ENCODE measurements at regions not wholly inside any gene's neighbourhood (a gene's known extent, or its start where the extent isn't known, plus 50 kb on each side); places are given as distances from the start of the nearest gene placed in this dataset.

GRCh38 chr14:101626331-101626730, 65.0 kb downstream of the DIO3 start:
- TF ChIP-seq EZH2phosphoT487 (conservative IDR thresholded peaks at IDR 0.05; ENCODE audit: low read length) = no peak
- no peak for TF ChIP-seq CTCF (IDR thresholded peaks at IDR 0.05; ENCODE audit: insufficient read depth, low read length, poor library complexity, severe bottlenecking)
- H3K27me3 ChIP-seq (ENCODE audit: low read length) = no peaks in the 10 kb centered on the region
- no peaks in the 10 kb centered on the region for H3F3A ChIP-seq (ENCODE audit: insufficient read depth)
- no peaks in the 10 kb centered on the region for H3K79me2 ChIP-seq (ENCODE audit: insufficient read depth, low read length)
- H4K20me1 ChIP-seq (ENCODE audit: low read depth, low read length) = no peaks in the 10 kb centered on the region
- H3K27ac ChIP-seq (ENCODE audit: low read depth, low read length) = no peak overlapping the region
- no peaks in the 10 kb centered on the region for H3K9me2 ChIP-seq (replicated peaks; ENCODE audit: insufficient read depth, low read length)
- no peak overlapping the region for H3K9ac ChIP-seq (ENCODE audit: low read length)
- H2AFZ ChIP-seq (ENCODE audit: low read depth, low read length, severe bottlenecking) = no peak overlapping the region
- no peaks in the 10 kb centered on the region for H3K9me3 ChIP-seq (ENCODE audit: insufficient read depth, low read length)
- H3K4me2 ChIP-seq (ENCODE audit: low read depth, low read length, poor library complexity, severe bottlenecking) = no peak overlapping the region
- no peak overlapping the region for H3K4me3 ChIP-seq (ENCODE audit: insufficient read depth, low read length, poor library complexity, severe bottlenecking)
- H3K36me3 ChIP-seq (ENCODE audit: low read length) = no peaks in the 10 kb centered on the region

- no peak overlapping the region for H3K4me2 ChIP-seq (ENCODE audit: low read depth, low read length, poor library complexity, severe bottlenecking)
- no peaks in the 10 kb centered on the region for H3F3A ChIP-seq (ENCODE audit: insufficient read depth)
- no peaks in the 10 kb centered on the region for H3K9me2 ChIP-seq (replicated peaks; ENCODE audit: insufficient read depth, low read length)
- no peaks in the 10 kb centered on the region for H3K27me3 ChIP-seq (ENCODE audit: low read length)
- TF ChIP-seq EZH2phosphoT487 (conservative IDR thresholded peaks at IDR 0.05; ENCODE audit: low read length) = no peak
- TF ChIP-seq CTCF (IDR thresholded peaks at IDR 0.05; ENCODE audit: insufficient read depth, low read length, poor library complexity, severe bottlenecking) = no peak
- H3K79me2 ChIP-seq (ENCODE audit: insufficient read depth, low read length) = no peaks in the 10 kb centered on the region
- H3K4me3 ChIP-seq (ENCODE audit: insufficient read depth, low read length, poor library complexity, severe bottlenecking) = no peak overlapping the region
- no peak overlapping the region for H2AFZ ChIP-seq (ENCODE audit: low read depth, low read length, severe bottlenecking)
- no peaks in the 10 kb centered on the region for H3K9me3 ChIP-seq (ENCODE audit: insufficient read depth, low read length)
- H4K20me1 ChIP-seq (ENCODE audit: low read depth, low read length) = no peaks in the 10 kb centered on the region
- no peaks in the 10 kb centered on the region for H3K36me3 ChIP-seq (ENCODE audit: low read length)
- H3K9ac ChIP-seq (ENCODE audit: low read length) = no peak overlapping the region
- no peak overlapping the region for H3K27ac ChIP-seq (ENCODE audit: low read depth, low read length)
Observed at GRCh38 chr14:101627915-101628262, 66.6 kb downstream of the DIO3 start.

- Histone ChIP-seq H3K4me2 (ENCODE audit: low read depth, low read length, poor library complexity, severe bottlenecking) (no peak overlapping the region), H3K9me3 (ENCODE audit: insufficient read depth, low read length) (no peaks in the 10 kb centered on the region), H3K36me3 (ENCODE audit: low read length) (no peaks in the 10 kb centered on the region), H3K27ac (ENCODE audit: low read depth, low read length) (no peak overlapping the region), H3F3A (ENCODE audit: insufficient read depth) (no peaks in the 10 kb centered on the region), H3K27me3 (ENCODE audit: low read length) (0 out of 2 replicates have a peak, but pooled peaks cover 3% of the 10 kb centered on the region), H3K9me2 (replicated peaks; ENCODE audit: insufficient read depth, low read length) (no peaks in the 10 kb centered on the region), H3K4me3 (ENCODE audit: insufficient read depth, low read length, poor library complexity, severe bottlenecking) (no peak overlapping the region), H3K9ac (ENCODE audit: low read length) (no peak overlapping the region), H4K20me1 (ENCODE audit: low read depth, low read length) (no peaks in the 10 kb centered on the region), H3K79me2 (ENCODE audit: insufficient read depth, low read length) (no peaks in the 10 kb centered on the region), H2AFZ (ENCODE audit: low read depth, low read length, severe bottlenecking) (no peak overlapping the region)
- TF ChIP-seq CTCF (IDR thresholded peaks at IDR 0.05; ENCODE audit: insufficient read depth, low read length, poor library complexity, severe bottlenecking) (peak; percentile 60), EZH2phosphoT487 (conservative IDR thresholded peaks at IDR 0.05; ENCODE audit: low read length) (no peak)
Observed at GRCh38 chr14:101628471-101628966, 67.2 kb downstream of the DIO3 start.
